ENCODE measurements at regions not wholly inside any gene's neighbourhood (a gene's known extent, or its start where the extent isn't known, plus 50 kb on each side); places are given as distances from the start of the nearest gene placed in this dataset.

- TF ChIP-seq CTCF (IDR thresholded peaks at IDR 0.05) = no peak
- no peak for TF ChIP-seq POLR2A (IDR thresholded peaks at IDR 0.05)
Observed at GRCh38 chr4:83751336-83751949, 215.5 kb downstream of the GPAT3 start.
